Esophagus muscularis mucosa (tissue), 4 donors: ENCODE measurements at regions not wholly inside any gene's neighbourhood (a gene's known extent, or its start where the extent isn't known, plus 50 kb on each side); places are given as distances from the start of the nearest gene placed in this dataset.

Experiments
- DNase-seq: peaks from one replicate; pipeline ENCODE4 v3.0.0-alpha.2; 2017; ENCODE audit errors: extremely low spot score
- H3K27ac ChIP-seq, 4 donors: fragments of 200-600 bp; sonication (generic); replicated peaks in 1 of 4; 1 replicate in 3 of 4; 2 replicates in 1 of 4; pipeline ENCODE4 v1.5.1; 2016 to 2019; ENCODE audit warnings: mild to moderate bottlenecking in 1 of 4
- H3K27me3 ChIP-seq, 4 donors: fragments of 200-600 bp; sonication (generic); one replicate each; pipeline versions ENCODE4 v1.5.1 to v1.6.0; 2016 to 2019
- H3K36me3 ChIP-seq, 4 donors: fragments of 200-600 bp; sonication (generic); one replicate each; pipeline ENCODE4 v1.5.1; 2016 to 2019
- H3K4me1 ChIP-seq, 4 donors: fragments of 200-600 bp; sonication (generic); one replicate each; pipeline ENCODE4 v1.5.1; 2016 to 2019
- H3K4me3 ChIP-seq, 4 donors: fragments of 200-600 bp; sonication (generic); 1 replicate in 2 of 4; 2 replicates in 2 of 4; pipeline ENCODE4 v1.5.1; 2016 to 2019; ENCODE audit warnings: mild to moderate bottlenecking in 4 of 4, moderate library complexity in 1 of 4
- H3K9me3 ChIP-seq, 4 donors: fragments of 200-600 bp; sonication (generic); 1 replicate in 3 of 4; 2 replicates in 1 of 4; pipeline ENCODE4 v1.5.1; 2016 to 2019
- EP300 ChIP-seq: sonication (generic); formaldehyde crosslinking; IDR thresholded peaks from one replicate; pipeline ENCODE4 v1.6.1; 2017; ENCODE audit warnings: antibody characterized with exemption
- POLR2A ChIP-seq: fragments of 450-650 bp; IDR thresholded peaks from one replicate; pipeline ENCODE4 v1.6.1; 2017; ENCODE audit warnings: antibody characterized with exemption, moderate library complexity, mild to moderate bottlenecking, low read depth
- POLR2AphosphoS5 ChIP-seq, 2 donors: sonication (generic); formaldehyde crosslinking; IDR thresholded peaks; one replicate each; pipeline ENCODE4 v1.6.1; 2017; ENCODE audit warnings: antibody characterized with exemption in 2 of 2
- WGBS: methylation state at CpG from one replicate; pipeline ENCODE4 v1.1.5; 2018; 5-methylcytosine and 5-hydroxymethylcytosine counted together
- intact Hi-C: fragments of 100-400 bp; cut with DNase I; formaldehyde crosslinking; loops from one replicate; pipeline ENCODE4 v1.15.1; 2023
- TF ChIP-seq, protein P1 (sequence below), 3 experiments: fragments of 200-600 bp in 2 of 3; fragments of 450-650 bp in 1 of 3; sonication (generic) in 2 of 3; IDR thresholded peaks; one replicate each; pipeline ENCODE4 v1.5.1; 2017 to 2019; ENCODE audit warnings: antibody characterized with exemption in 3 of 3, mild to moderate bottlenecking in 2 of 3, moderate library complexity in 1 of 3

DNA sequence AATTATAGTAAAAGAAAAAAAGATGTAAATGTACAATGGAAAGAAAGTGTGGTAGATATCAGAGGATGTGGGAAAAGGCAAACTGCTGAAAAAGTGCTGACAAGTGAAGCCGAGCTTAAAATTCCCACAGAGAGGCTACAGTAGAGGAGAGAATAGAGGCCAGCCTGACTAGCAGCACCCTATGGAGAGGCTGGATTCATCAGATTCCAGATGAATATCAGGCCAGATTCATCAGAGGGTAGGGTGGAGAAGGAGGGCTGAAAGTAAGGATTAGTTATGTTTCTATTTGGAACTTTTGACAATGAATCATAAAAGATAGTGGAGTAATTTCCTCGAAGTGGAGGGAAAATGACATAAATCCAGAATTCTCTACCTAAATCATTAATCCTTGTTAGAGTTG lies 60.4 kb upstream of the NEK7 start:
- Histone ChIP-seq H3K27me3 (no peaks in the 10 kb centered on the region), H3K4me3 (no peak overlapping the region), H3K36me3 (no peaks in the 10 kb centered on the region), H3K4me1 (no peaks in the 10 kb centered on the region), H3K9me3 (no peaks in the 10 kb centered on the region), H3K27ac (no peak overlapping the region)
- TF ChIP-seq, protein P1, sequence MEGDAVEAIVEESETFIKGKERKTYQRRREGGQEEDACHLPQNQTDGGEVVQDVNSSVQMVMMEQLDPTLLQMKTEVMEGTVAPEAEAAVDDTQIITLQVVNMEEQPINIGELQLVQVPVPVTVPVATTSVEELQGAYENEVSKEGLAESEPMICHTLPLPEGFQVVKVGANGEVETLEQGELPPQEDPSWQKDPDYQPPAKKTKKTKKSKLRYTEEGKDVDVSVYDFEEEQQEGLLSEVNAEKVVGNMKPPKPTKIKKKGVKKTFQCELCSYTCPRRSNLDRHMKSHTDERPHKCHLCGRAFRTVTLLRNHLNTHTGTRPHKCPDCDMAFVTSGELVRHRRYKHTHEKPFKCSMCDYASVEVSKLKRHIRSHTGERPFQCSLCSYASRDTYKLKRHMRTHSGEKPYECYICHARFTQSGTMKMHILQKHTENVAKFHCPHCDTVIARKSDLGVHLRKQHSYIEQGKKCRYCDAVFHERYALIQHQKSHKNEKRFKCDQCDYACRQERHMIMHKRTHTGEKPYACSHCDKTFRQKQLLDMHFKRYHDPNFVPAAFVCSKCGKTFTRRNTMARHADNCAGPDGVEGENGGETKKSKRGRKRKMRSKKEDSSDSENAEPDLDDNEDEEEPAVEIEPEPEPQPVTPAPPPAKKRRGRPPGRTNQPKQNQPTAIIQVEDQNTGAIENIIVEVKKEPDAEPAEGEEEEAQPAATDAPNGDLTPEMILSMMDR (IDR thresholded peaks at IDR 0.05) = no peak
- TF ChIP-seq POLR2A (no peak), POLR2AphosphoS5 (IDR thresholded peaks at IDR 0.05) (no peak), EP300 (no peak)
- DNase-seq = no peak
- intact Hi-C loops = no loop called here
- 71% methylated on average over 2 of the region's 2 CpGs for WGBS

DNA sequence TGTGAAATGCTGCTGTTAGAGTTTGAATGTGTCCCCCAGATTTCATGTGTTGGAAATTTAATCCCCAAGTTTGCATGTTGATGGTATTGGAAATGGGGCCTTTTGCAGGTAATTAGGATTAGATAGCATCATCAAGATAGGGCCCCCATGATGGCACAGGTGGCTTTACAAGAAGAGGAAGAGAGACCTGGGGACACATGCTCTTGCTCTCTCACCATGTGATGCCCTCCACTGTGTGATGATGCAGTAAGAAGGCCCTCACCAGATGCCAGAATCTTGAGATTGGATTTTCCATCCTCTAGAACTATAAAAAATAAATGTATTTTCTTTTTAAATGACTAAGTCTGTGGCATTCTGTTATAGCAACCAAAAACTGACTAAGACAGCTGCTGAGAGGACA lies 57.0 kb upstream of the NEK7 start:
- Histone ChIP-seq H3K4me1 (no peaks in the 10 kb centered on the region), H3K27ac (no peak overlapping the region), H3K36me3 (no peaks in the 10 kb centered on the region), H3K9me3 (no peaks in the 10 kb centered on the region), H3K27me3 (no peaks in the 10 kb centered on the region), H3K4me3 (no peak overlapping the region)
- no peak for DNase-seq
- intact Hi-C loops = no loop called here
- no peak for TF ChIP-seq POLR2A
- TF ChIP-seq EP300 = no peak
- no peak for TF ChIP-seq POLR2AphosphoS5 (IDR thresholded peaks at IDR 0.05)
- TF ChIP-seq, protein P1 (IDR thresholded peaks at IDR 0.05) = no peak

DNA sequence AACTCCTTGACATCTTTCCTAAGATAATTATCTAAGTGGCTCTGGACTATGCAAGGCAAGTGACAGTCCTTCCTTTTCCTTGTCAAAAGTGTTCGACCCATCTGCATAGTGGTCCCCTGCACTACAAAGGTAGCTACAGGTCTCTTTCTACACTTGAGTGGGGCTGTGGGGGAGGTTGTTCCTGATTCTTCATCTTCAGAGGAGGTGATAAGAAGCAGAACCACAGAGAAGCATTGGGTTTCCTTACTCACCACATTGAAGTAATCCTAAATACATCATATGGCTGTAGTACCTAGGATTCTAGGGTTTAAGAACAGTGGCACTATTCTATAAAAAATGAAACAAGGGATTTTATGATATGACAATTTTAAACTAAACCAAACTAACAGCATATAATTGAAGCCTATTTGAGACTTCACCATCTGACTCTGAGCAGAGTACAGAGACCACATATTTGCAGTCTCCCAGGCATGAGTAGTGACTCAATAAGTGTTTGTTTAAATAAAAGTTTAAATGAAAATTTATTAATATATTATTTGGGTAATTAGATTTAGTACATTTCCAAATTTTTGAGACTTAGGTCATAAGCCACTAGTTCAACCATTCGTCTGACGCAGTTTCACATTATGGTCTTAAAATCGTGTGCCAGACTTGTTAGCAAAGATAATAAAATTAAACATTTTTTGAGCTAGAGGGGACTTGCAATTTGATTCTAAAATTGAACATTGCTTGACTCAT lies 54.9 kb upstream of the NEK7 start:
- no peak overlapping the region for H3K4me3 ChIP-seq
- WGBS = 55% methylated on average over 4 of the region's 4 CpGs
- TF ChIP-seq POLR2AphosphoS5 (IDR thresholded peaks at IDR 0.05) = no peak
- H3K36me3 ChIP-seq = no peaks in the 10 kb centered on the region
- no peak for DNase-seq
- intact Hi-C loops = no loop called here
- no peaks in the 10 kb centered on the region for H3K27me3 ChIP-seq
- H3K27ac ChIP-seq = no peak overlapping the region
- no peaks in the 10 kb centered on the region for H3K4me1 ChIP-seq
- H3K9me3 ChIP-seq = no peaks in the 10 kb centered on the region

DNA sequence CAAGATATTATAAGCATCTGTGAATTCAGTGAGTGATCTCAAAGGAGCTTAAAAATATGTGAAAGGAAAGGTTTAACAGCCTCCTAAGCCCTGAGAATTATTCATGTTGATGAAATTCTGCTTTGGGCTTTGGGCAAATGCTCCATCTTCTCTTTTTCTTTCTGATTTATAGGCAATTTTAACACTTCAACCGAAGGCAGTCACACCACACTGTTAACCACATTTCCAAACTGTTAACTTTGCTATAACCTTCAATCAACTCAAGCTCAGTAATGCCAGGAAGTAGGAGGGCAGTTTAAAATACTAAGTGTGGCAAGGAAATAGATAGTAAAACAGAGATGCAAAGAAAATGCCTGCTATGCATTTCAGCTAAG lies 54.4 kb upstream of the NEK7 start:
- H3K4me3 ChIP-seq = no peak overlapping the region
- no peak for TF ChIP-seq POLR2A
- no peak for TF ChIP-seq POLR2AphosphoS5 (IDR thresholded peaks at IDR 0.05)
- TF ChIP-seq EP300 = no peak
- TF ChIP-seq, protein P1 (IDR thresholded peaks at IDR 0.05) = no peak
- H3K36me3 ChIP-seq = no peaks in the 10 kb centered on the region
- WGBS = 33% methylated on average over 1 of the region's 1 CpG
- H3K9me3 ChIP-seq = no peaks in the 10 kb centered on the region
- intact Hi-C loops = no loop called here
- no peaks in the 10 kb centered on the region for H3K27me3 ChIP-seq
- H3K4me1 ChIP-seq = no peaks in the 10 kb centered on the region
- no peak overlapping the region for H3K27ac ChIP-seq
- DNase-seq = no peak

DNA sequence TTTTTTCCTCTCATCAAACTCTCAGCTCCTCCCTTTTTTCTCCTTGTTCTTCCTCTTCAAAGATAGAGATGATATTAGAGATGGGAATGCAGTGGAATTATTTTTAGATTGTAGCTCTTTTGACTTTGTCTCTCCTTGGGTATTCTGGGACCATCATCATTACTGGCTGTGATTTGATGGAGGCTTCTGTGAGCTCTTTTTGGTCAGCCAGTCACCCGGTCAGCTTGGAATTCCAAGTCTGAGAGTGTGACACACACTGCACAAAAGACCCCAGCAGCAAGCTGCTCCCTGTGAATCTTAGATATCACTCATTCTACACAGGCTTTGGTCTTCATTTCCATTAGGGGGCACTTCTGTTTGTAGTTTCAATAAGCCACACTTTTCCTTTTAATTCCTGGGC lies 51.6 kb upstream of the NEK7 start:
- Histone ChIP-seq H3K27ac (no peak overlapping the region), H3K4me1 (no peaks in the 10 kb centered on the region), H3K36me3 (no peaks in the 10 kb centered on the region), H3K9me3 (no peaks in the 10 kb centered on the region), H3K4me3 (no peak overlapping the region), H3K27me3 (no peaks in the 10 kb centered on the region)
- no peak for DNase-seq
- intact Hi-C loops = no loop called here
- TF ChIP-seq, protein P1 (IDR thresholded peaks at IDR 0.05) = no peak
- TF ChIP-seq POLR2A (no peak), POLR2AphosphoS5 (IDR thresholded peaks at IDR 0.05) (no peak)
- 63% methylated on average over 1 of the region's 1 CpG for WGBS
